Neural cell (in vitro differentiated cells): ENCODE measurements at regions not wholly inside any gene's neighbourhood (a gene's known extent, or its start where the extent isn't known, plus 50 kb on each side); places are given as distances from the start of the nearest gene placed in this dataset.

ENCODE experiments used
- H2AFZ ChIP-seq: fragments of 200-600, 300-800 bp; sonication (generic), shearing (Covaris generic); 2 replicates; pipeline ENCODE4 v1.6.0; 2014; ENCODE audit warnings: low read depth, mild to moderate bottlenecking, antibody characterized with exemption, low read length, moderate library complexity
- H3F3A ChIP-seq: fragments of 200-600 bp; shearing (Covaris generic); 2 replicates; pipeline ENCODE4 v1.6.1; 2016; ENCODE audit warnings: mild to moderate bottlenecking, moderate library complexity, mixed read lengths, antibody characterized with exemption, low read length; ENCODE audit not compliant: insufficient read depth, poor library complexity, severe bottlenecking
- H3K27ac ChIP-seq: fragments of 200-600, 300-800 bp; sonication (generic), shearing (Covaris generic); 2 replicates; pipeline ENCODE4 v1.5.1; 2014; ENCODE audit warnings: mild to moderate bottlenecking, low read length, moderate library complexity
- H3K27me3 ChIP-seq: fragments of 300-800, 200-600 bp; sonication (generic), shearing (Covaris generic); 2 replicates; pipeline ENCODE4 v1.6.0; 2014; ENCODE audit warnings: mild to moderate bottlenecking, low read depth, low read length, moderate library complexity; ENCODE audit not compliant: insufficient read depth
- H3K36me3 ChIP-seq: fragments of 300-800, 200-600 bp; sonication (generic), shearing (Covaris generic); 2 replicates; pipeline ENCODE4 v1.5.1; 2014; ENCODE audit warnings: mild to moderate bottlenecking, antibody characterized with exemption, low read length, moderate library complexity; ENCODE audit not compliant: insufficient read depth
- H3K4me2 ChIP-seq: fragments of 300-800, 200-600 bp; sonication (generic), shearing (Covaris generic); 2 replicates; pipeline ENCODE4 v1.6.0; 2014; ENCODE audit warnings: mild to moderate bottlenecking, low read length
- H3K4me3 ChIP-seq: fragments of 300-800, 200-600 bp; sonication (generic), shearing (Covaris generic); 2 replicates; pipeline ENCODE4 v1.5.1; 2014; ENCODE audit warnings: mild to moderate bottlenecking, low read length, moderate library complexity
- H3K79me2 ChIP-seq: fragments of 200-600 bp; shearing (Covaris generic); replicated peaks from 2 replicates; pipeline ENCODE4 v1.6.0; 2014; ENCODE audit warnings: mild to moderate bottlenecking, low read length, moderate library complexity; ENCODE audit not compliant: insufficient read depth
- H3K9ac ChIP-seq: fragments of 300-800, 200-600 bp; sonication (generic), shearing (Covaris generic); 2 replicates; pipeline ENCODE4 v1.6.1; 2016; ENCODE audit warnings: mild to moderate bottlenecking, low read length, mixed read lengths
- H3K9me2 ChIP-seq: fragments of 200-600 bp; shearing (Covaris generic); 2 replicates; pipeline ENCODE4 v1.6.1; 2016; ENCODE audit warnings: mild to moderate bottlenecking, low read length, mixed read lengths; ENCODE audit not compliant: insufficient read depth
- H3K9me3 ChIP-seq: fragments of 200-600, 300-800 bp; sonication (generic), shearing (Covaris generic); 2 replicates; pipeline ENCODE4 v1.6.1; 2016; ENCODE audit warnings: mild to moderate bottlenecking, mixed run types, low read length, moderate library complexity, mixed read lengths
- H4K20me1 ChIP-seq: fragments of 200-600 bp; shearing (Covaris generic); 2 replicates; pipeline ENCODE4 v1.6.1; 2016; ENCODE audit warnings: mild to moderate bottlenecking, mixed run types; ENCODE audit not compliant: insufficient read depth
- EP300 ChIP-seq: fragments of 450-650 bp; conservative IDR thresholded peaks from 2 replicates; pipeline ENCODE4 v1.6.1; 2014; ENCODE audit warnings: antibody characterized with exemption, mild to moderate bottlenecking, moderate library complexity; ENCODE audit not compliant: poor library complexity, severe bottlenecking
- EZH2 ChIP-seq: fragments of 200-600, 300-800 bp; shearing (Covaris generic), sonication (generic); IDR thresholded peaks from 2 replicates; pipeline ENCODE4 v1.6.1; 2014; ENCODE audit warnings: antibody characterized with exemption, low read length, borderline replicate concordance, mild to moderate bottlenecking; ENCODE audit not compliant: insufficient read depth, poor library complexity, severe bottlenecking
- MXI1 ChIP-seq: fragments of 450-650 bp; conservative IDR thresholded peaks from 2 replicates; pipeline ENCODE4 v1.6.1; 2014; ENCODE audit warnings: antibody characterized with exemption, mild to moderate bottlenecking; ENCODE audit not compliant: poor library complexity, severe bottlenecking
- POLR2AphosphoS5 ChIP-seq: IDR thresholded peaks from 2 replicates; pipeline ENCODE4 v1.6.1; 2012
- RAD21 ChIP-seq: fragments of 450-650 bp; conservative IDR thresholded peaks from 2 replicates; pipeline ENCODE4 v1.6.1; 2014; ENCODE audit warnings: antibody characterized with exemption, mild to moderate bottlenecking, moderate library complexity
- SMC3 ChIP-seq: fragments of 450-650 bp; conservative IDR thresholded peaks from 2 replicates; pipeline ENCODE4 v1.6.1; 2014; ENCODE audit warnings: antibody characterized with exemption, mild to moderate bottlenecking, moderate library complexity; ENCODE audit not compliant: poor library complexity
- TAF1 ChIP-seq: IDR thresholded peaks from 2 replicates; pipeline ENCODE4 v1.6.1; 2012; ENCODE audit warnings: low read depth
- TF ChIP-seq, protein P1 (sequence below): IDR thresholded peaks from 2 replicates; pipeline ENCODE4 v1.6.1; 2012; ENCODE audit warnings: borderline replicate concordance
- TF ChIP-seq, protein P2 (sequence below): fragments of 450-650 bp; IDR thresholded peaks from 2 replicates; pipeline ENCODE4 v1.5.1; 2014; ENCODE audit warnings: antibody characterized with exemption, mild to moderate bottlenecking, moderate library complexity; ENCODE audit not compliant: poor library complexity, severe bottlenecking

DNA sequence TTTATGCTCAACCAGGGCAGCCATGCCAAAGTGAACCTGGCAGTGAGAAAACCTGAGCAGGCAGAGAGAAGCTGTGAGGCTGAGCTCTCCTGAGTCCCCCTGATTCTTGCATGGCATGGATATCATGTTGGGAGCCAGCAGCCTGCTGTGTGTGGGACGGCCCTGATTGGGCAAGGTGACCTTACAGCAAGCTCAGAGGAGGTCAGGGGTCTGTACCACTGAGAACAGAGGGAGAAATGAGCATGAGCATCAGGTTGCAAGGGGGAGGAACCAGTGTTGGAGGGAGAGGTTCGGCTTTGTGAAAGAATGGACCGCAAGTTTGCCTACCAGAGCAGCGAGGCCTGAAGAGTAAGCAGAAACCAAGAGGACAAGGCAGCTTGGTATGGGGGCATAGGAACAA, 59.1 kb upstream of the PTGR2 start:
- H3K4me2 ChIP-seq, result no peak overlapping the region
- TF ChIP-seq EZH2 (no peak), RAD21 (no peak), POLR2AphosphoS5 (no peak), TAF1 (no peak), SMC3 (no peak), EP300 (no peak), MXI1 (no peak)
- TF ChIP-seq, protein P1, sequence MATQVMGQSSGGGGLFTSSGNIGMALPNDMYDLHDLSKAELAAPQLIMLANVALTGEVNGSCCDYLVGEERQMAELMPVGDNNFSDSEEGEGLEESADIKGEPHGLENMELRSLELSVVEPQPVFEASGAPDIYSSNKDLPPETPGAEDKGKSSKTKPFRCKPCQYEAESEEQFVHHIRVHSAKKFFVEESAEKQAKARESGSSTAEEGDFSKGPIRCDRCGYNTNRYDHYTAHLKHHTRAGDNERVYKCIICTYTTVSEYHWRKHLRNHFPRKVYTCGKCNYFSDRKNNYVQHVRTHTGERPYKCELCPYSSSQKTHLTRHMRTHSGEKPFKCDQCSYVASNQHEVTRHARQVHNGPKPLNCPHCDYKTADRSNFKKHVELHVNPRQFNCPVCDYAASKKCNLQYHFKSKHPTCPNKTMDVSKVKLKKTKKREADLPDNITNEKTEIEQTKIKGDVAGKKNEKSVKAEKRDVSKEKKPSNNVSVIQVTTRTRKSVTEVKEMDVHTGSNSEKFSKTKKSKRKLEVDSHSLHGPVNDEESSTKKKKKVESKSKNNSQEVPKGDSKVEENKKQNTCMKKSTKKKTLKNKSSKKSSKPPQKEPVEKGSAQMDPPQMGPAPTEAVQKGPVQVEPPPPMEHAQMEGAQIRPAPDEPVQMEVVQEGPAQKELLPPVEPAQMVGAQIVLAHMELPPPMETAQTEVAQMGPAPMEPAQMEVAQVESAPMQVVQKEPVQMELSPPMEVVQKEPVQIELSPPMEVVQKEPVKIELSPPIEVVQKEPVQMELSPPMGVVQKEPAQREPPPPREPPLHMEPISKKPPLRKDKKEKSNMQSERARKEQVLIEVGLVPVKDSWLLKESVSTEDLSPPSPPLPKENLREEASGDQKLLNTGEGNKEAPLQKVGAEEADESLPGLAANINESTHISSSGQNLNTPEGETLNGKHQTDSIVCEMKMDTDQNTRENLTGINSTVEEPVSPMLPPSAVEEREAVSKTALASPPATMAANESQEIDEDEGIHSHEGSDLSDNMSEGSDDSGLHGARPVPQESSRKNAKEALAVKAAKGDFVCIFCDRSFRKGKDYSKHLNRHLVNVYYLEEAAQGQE, result no peak
- TF ChIP-seq, protein P2, sequence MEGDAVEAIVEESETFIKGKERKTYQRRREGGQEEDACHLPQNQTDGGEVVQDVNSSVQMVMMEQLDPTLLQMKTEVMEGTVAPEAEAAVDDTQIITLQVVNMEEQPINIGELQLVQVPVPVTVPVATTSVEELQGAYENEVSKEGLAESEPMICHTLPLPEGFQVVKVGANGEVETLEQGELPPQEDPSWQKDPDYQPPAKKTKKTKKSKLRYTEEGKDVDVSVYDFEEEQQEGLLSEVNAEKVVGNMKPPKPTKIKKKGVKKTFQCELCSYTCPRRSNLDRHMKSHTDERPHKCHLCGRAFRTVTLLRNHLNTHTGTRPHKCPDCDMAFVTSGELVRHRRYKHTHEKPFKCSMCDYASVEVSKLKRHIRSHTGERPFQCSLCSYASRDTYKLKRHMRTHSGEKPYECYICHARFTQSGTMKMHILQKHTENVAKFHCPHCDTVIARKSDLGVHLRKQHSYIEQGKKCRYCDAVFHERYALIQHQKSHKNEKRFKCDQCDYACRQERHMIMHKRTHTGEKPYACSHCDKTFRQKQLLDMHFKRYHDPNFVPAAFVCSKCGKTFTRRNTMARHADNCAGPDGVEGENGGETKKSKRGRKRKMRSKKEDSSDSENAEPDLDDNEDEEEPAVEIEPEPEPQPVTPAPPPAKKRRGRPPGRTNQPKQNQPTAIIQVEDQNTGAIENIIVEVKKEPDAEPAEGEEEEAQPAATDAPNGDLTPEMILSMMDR, result no peak
- peaks cover 9% of the 10 kb centered on the region for H3K27me3 ChIP-seq
- H2AFZ ChIP-seq, result no peak overlapping the region
- no peaks in the 10 kb centered on the region for H3F3A ChIP-seq
- H3K79me2 ChIP-seq, result no peaks in the 10 kb centered on the region
- no peaks in the 10 kb centered on the region for H4K20me1 ChIP-seq
- no peak overlapping the region for H3K4me3 ChIP-seq
- no peaks in the 10 kb centered on the region for H3K36me3 ChIP-seq
- no peaks in the 10 kb centered on the region for H3K9me3 ChIP-seq
- no peak overlapping the region for H3K27ac ChIP-seq
- no peak overlapping the region for H3K9ac ChIP-seq
- H3K9me2 ChIP-seq, result no peaks in the 10 kb centered on the region

DNA sequence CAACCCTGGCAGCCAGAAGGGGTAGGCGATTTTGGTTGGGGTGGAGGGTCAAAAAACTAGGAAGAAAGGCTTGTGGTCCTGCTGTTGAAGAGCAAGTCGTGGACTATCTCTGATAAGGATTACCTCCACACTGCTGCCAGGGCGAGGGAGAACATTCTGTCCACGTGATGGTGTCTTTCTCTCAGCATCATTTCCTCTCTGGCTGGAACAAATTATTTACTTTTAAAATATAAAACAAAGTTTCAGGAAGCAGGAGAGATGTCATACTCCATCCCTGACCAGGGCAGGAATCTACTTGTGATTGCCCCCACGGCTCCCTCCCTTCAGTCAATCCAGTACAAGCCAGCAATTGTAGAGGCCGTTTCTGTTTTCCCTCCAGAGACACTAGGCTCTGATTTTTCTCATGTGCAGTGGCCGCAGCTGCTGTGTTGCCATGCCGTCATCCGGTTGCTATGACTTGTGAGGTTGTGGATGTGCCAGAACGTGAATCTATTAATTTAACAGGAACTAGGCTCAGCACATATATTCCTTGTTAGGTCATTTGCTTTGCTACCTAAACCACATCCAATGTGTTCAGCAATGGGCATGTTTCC, 61.5 kb upstream of the PTGR2 start:
- Histone ChIP-seq H3K27me3 (peaks cover 23% of the 10 kb centered on the region), H2AFZ (no peak overlapping the region), H4K20me1 (no peaks in the 10 kb centered on the region), H3F3A (peaks cover 3% of the 10 kb centered on the region), H3K79me2 (no peaks in the 10 kb centered on the region), H3K9ac (no peak overlapping the region), H3K36me3 (no peaks in the 10 kb centered on the region), H3K4me3 (no peak overlapping the region), H3K9me2 (no peaks in the 10 kb centered on the region), H3K27ac (no peak overlapping the region), H3K4me2 (no peak overlapping the region), H3K9me3 (no peaks in the 10 kb centered on the region)
- TF ChIP-seq EP300 (no peak), MXI1 (no peak), SMC3 (no peak), TAF1 (no peak), POLR2AphosphoS5 (no peak), RAD21 (no peak), EZH2 (no peak)
- TF ChIP-seq, protein P2, result no peak
- TF ChIP-seq, protein P1, result no peak
